IMR-90 (cell line): ENCODE measurements at regions not wholly inside any gene's neighbourhood (a gene's known extent, or its start where the extent isn't known, plus 50 kb on each side); places are given as distances from the start of the nearest gene placed in this dataset.
"Not testable (repeated sequence)": the region's sequence is repeated elsewhere in the genome, so short reads cannot be mapped to it uniquely, and the experiment has no call there.

ENCODE experiments used
- ATAC-seq: fragments of 200-7000 bp; cut with Tn5 transposase; 2 replicates; pipeline ENCODE4 v1.9.1; 2020; ENCODE audit warnings: low read depth, mild to moderate bottlenecking, moderate library complexity
- BruUV-seq: library from RNA; stranded (reverse); fragments of 400-500 nt; replicated peaks from 2 replicates; lab custom pipeline; 2021; lab: Mats Ljungman, UMichigan
- CTCF ChIA-PET: fragments of 300-600 bp; formaldehyde crosslinking; extraction: SDS; loops from one replicate; lab custom pipeline; 2021; ENCODE audit warnings: antibody characterized with exemption; lab: Yijun Ruan, JAX
- POLR2A ChIA-PET: fragments of 300-600 bp; sonication (Branson Sonifier 250); formaldehyde crosslinking; loops from one replicate; lab custom pipeline; 2022; ENCODE audit warnings: antibody characterized with exemption; ENCODE audit not compliant: unreplicated experiment; lab: Charles Lee
- DNase-seq: peaks from one replicate; pipeline ENCODE4 v3.0.0; 2013
- H2AFZ ChIP-seq: replicated peaks from 2 replicates; pipeline ENCODE3; 2013; ENCODE audit warnings: low read length, mild to moderate bottlenecking; ENCODE audit not compliant: poor library complexity
- H2AK5ac ChIP-seq: 2 replicates; pipeline ENCODE4 v1.6.1; 2013; ENCODE audit warnings: low read depth, low read length, inconsistent platforms
- H2AK9ac ChIP-seq: replicated peaks from 2 replicates; pipeline ENCODE3; 2013; ENCODE audit warnings: mild to moderate bottlenecking, low read depth, low read length, moderate library complexity; ENCODE audit not compliant: poor library complexity
- H2BK120ac ChIP-seq: 2 replicates; pipeline ENCODE4 v1.6.1; 2013; ENCODE audit warnings: low read depth, low read length, inconsistent platforms
- H2BK15ac ChIP-seq: 3 replicates; pipeline ENCODE4 v1.6.1; 2013; ENCODE audit warnings: low read depth, low read length, inconsistent platforms
- H2BK20ac ChIP-seq: 2 replicates; pipeline ENCODE4 v1.6.1; 2013; ENCODE audit warnings: low read depth, mild to moderate bottlenecking, inconsistent platforms, low read length, moderate library complexity
- H2BK5ac ChIP-seq: 2 replicates; pipeline ENCODE4 v1.6.1; 2013; ENCODE audit warnings: mild to moderate bottlenecking, low read depth, low read length, inconsistent platforms; ENCODE audit not compliant: poor library complexity, severe bottlenecking
- H3K14ac ChIP-seq: replicated peaks from 2 replicates; pipeline ENCODE4 v1.6.1; 2013; ENCODE audit warnings: low read depth, low read length, inconsistent platforms
- H3K18ac ChIP-seq: 2 replicates; pipeline ENCODE4 v1.6.1; 2013; ENCODE audit warnings: low read depth, low read length, control low read depth
- H3K23ac ChIP-seq: 2 replicates; pipeline ENCODE4 v1.6.1; 2013; ENCODE audit warnings: low read depth, low read length, inconsistent platforms
- H3K27ac ChIP-seq: 2 replicates; pipeline ENCODE4 v1.5.1; 2013; ENCODE audit warnings: mild to moderate bottlenecking, control low read depth, low read length; ENCODE audit not compliant: insufficient read depth
- H3K27me3 ChIP-seq: 2 replicates; pipeline ENCODE4 v1.6.1; 2013; ENCODE audit warnings: low read length; ENCODE audit not compliant: control insufficient read depth, insufficient read depth
- H3K36me3 ChIP-seq: 2 replicates; pipeline ENCODE4 v1.6.1; 2013; ENCODE audit warnings: low read length, mixed read lengths; ENCODE audit not compliant: control insufficient read depth, insufficient read depth
- H3K4ac ChIP-seq: 2 replicates; pipeline ENCODE4 v1.6.1; 2013; ENCODE audit warnings: low read depth, low read length, inconsistent platforms
- H3K4me1 ChIP-seq: 2 replicates; pipeline ENCODE4 v1.6.1; 2013; ENCODE audit warnings: low read length, mixed read lengths; ENCODE audit not compliant: control insufficient read depth, insufficient read depth
- H3K4me2 ChIP-seq: 2 replicates; pipeline ENCODE4 v1.6.1; 2013; ENCODE audit warnings: low read depth, mild to moderate bottlenecking, control low read depth, low read length, moderate library complexity
- H3K4me3 ChIP-seq: 2 replicates; pipeline ENCODE4 v1.5.1; 2013; ENCODE audit warnings: low read depth, mild to moderate bottlenecking, control low read depth, low read length, moderate library complexity; ENCODE audit not compliant: insufficient read depth
- H3K56ac ChIP-seq: 2 replicates; pipeline ENCODE4 v1.6.1; 2013; ENCODE audit warnings: low read length, inconsistent platforms; ENCODE audit not compliant: insufficient read depth; ENCODE audit errors: extremely low read depth
- H3K79me1 ChIP-seq, 2 experiments: 2 replicates each; pipeline ENCODE4 v1.6.1; 2013; ENCODE audit warnings: low read length in 2 of 2, inconsistent platforms in 1 of 2, low read depth in 1 of 2
- H3K9ac ChIP-seq: 2 replicates; pipeline ENCODE4 v1.6.1; 2013; ENCODE audit warnings: low read depth, low read length, control low read depth
- H3K9me1 ChIP-seq: 2 replicates; pipeline ENCODE4 v1.6.1; 2013; ENCODE audit warnings: low read length, inconsistent platforms; ENCODE audit not compliant: insufficient read depth
- H3K9me3 ChIP-seq: 2 replicates; pipeline ENCODE4 v1.6.1; 2013; ENCODE audit warnings: low read length; ENCODE audit not compliant: control insufficient read depth, insufficient read depth
- H4K20me1 ChIP-seq: 2 replicates; pipeline ENCODE4 v1.6.1; 2013; ENCODE audit warnings: low read length, inconsistent platforms; ENCODE audit not compliant: insufficient read depth
- H4K5ac ChIP-seq: 2 replicates; pipeline ENCODE4 v1.6.1; 2013; ENCODE audit warnings: mild to moderate bottlenecking, low read depth, low read length, control low read depth
- H4K8ac ChIP-seq, 2 experiments: 2 replicates each; pipeline ENCODE4 v1.6.1; 2013; ENCODE audit warnings: low read depth in 2 of 2, low read length in 2 of 2, control low read depth in 1 of 2, inconsistent platforms in 1 of 2
- H4K91ac ChIP-seq: 2 replicates; pipeline ENCODE4 v1.6.1; 2013; ENCODE audit warnings: low read depth, low read length, inconsistent platforms; ENCODE audit not compliant: insufficient read depth
- WGBS, 2 experiments: methylation state at CpG; one replicate each; pipeline versions ENCODE4 v1.1.5 to v1.1.7; 2013; ENCODE audit warnings: missing lambda C conversion rate in 2 of 2; ENCODE audit not compliant: insufficient read length in 1 of 2; ENCODE audit errors: extremely low coverage in 2 of 2; 5-methylcytosine and 5-hydroxymethylcytosine counted together
- dilution Hi-C: fragments of 300-500 bp; cut with HindIII; formaldehyde crosslinking; loops from one replicate; pipeline ENCODE4 v1.14.3; 2018; ENCODE audit warnings: low sequenced_read_pairs; ENCODE audit not compliant: unreplicated experiment
- in situ Hi-C: fragments of 300-500 bp; cut with MboI; formaldehyde crosslinking; loops from 3 replicates; pipeline ENCODE4 v1.14.3; 2019; ENCODE audit warnings: low sequenced_read_pairs, inconsistent platforms, mixed read lengths
- intact Hi-C: fragments of 100-400 bp; cut with micrococcal nuclease; formaldehyde crosslinking; loops from 2 replicates; pipeline ENCODE4 v1.10.0; 2022

DNA sequence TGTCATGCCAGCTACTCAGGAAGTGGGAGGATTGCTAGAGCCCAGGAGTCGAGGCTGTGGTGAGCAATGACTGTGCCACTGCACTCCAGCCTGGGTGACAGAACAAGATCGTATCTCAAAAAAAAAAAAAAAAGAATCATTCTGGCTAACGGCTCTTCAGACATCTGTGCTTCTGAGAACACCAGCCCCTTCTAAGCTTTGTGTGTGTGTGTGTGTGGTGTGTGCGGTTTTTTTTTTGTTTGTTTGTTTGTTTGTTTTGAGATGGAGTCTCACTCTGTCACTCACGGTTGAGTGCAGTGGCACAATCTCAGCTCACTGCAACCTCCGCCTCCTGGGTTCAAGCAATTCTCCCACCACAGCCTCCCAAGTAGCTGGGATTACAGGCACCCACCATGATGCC, 79.4 kb upstream of the DRD5 start:
- H3K36me3 ChIP-seq, H3K23ac ChIP-seq, CTCF ChIA-PET, POLR2A ChIA-PET, ATAC-seq, H3K9ac ChIP-seq, H4K91ac ChIP-seq, dilution Hi-C loops, H4K5ac ChIP-seq, H3K14ac ChIP-seq, H2BK20ac ChIP-seq, H2AK9ac ChIP-seq, H2BK5ac ChIP-seq, BruUV-seq, H2AFZ ChIP-seq, H3K4me3 ChIP-seq, H3K56ac ChIP-seq, H4K8ac ChIP-seq, H3K27ac ChIP-seq, H3K9me1 ChIP-seq, DNase-seq, H2BK120ac ChIP-seq, in situ Hi-C loops, H3K79me1 ChIP-seq, H2BK15ac ChIP-seq, H3K4me2 ChIP-seq, H4K20me1 ChIP-seq, H3K4ac ChIP-seq, H3K18ac ChIP-seq, H3K4me1 ChIP-seq, H2AK5ac ChIP-seq, H3K27me3 ChIP-seq: not testable (repeated sequence)
- intact Hi-C loops: loop anchor here (10.0 kb wide), 1 partner anchor 313 kb away; no protein-coding TSS in a partner anchor
- no CpG with 5 or more reads among the region's 6 CpGs for WGBS, 2 experiments
- peaks cover 13% of the 10 kb centered on the region; the same call in 1 of the 2 replicates for H3K9me3 ChIP-seq

DNA sequence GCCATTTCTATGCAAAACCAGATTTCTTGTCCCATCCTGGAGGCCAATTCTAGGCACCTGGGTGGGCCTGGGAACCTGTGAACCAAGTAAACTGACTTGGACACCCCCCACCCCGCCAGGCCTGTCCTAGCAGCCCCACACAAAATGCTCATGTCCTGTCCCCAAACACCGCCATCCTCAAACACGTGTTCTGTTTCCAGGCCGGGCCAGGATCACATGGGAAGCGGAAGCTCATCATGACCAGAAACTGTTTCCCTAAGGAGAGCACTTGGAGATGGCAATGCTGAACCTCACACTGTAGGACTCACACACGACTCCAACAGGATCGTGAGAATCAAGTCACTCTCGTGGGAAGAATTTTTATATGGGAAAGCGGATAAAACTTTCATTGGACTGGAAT, 78.7 kb upstream of the DRD5 start:
- H4K91ac ChIP-seq: not testable (repeated sequence)

More for the DNA sequence above, 78.7 kb upstream of the DRD5 start:
- H3K4me3 ChIP-seq, H2AFZ ChIP-seq, H2BK20ac ChIP-seq, H3K27ac ChIP-seq, H3K79me1 ChIP-seq, dilution Hi-C loops, H3K23ac ChIP-seq, H4K5ac ChIP-seq, H3K27me3 ChIP-seq, H2BK15ac ChIP-seq, H4K20me1 ChIP-seq, H3K9ac ChIP-seq, in situ Hi-C loops, H3K18ac ChIP-seq, H3K36me3 ChIP-seq, POLR2A ChIA-PET, CTCF ChIA-PET, DNase-seq, H3K4me2 ChIP-seq, H2BK5ac ChIP-seq, H3K14ac ChIP-seq, H2BK120ac ChIP-seq, H2AK9ac ChIP-seq, H3K4me1 ChIP-seq, BruUV-seq, H3K56ac ChIP-seq, H4K8ac ChIP-seq, H3K9me1 ChIP-seq, H2AK5ac ChIP-seq, ATAC-seq, H3K4ac ChIP-seq: not testable (repeated sequence)
- intact Hi-C loops: loop anchor here (10.0 kb wide), 1 partner anchor 312 kb away; no protein-coding TSS in a partner anchor
- no CpG with 5 or more reads among the region's 9 CpGs for whole genome bisulfite sequencing, 2 experiments
- H3K9me3 ChIP-seq: peaks cover 13% of the 10 kb centered on the region; the same call in 1 of the 2 replicates
